HG03039 (cell line): ENCODE measurements at regions not wholly inside any gene's neighbourhood (a gene's known extent, or its start where the extent isn't known, plus 50 kb on each side); places are given as distances from the start of the nearest gene placed in this dataset.

ENCODE experiments used
- ATAC-seq: cut with Tn5 transposase; IDR thresholded peaks from one replicate; pipeline ENCODE4 v1.9.1; 2021; ENCODE audit warnings: mild to moderate bottlenecking, moderate library complexity; ENCODE audit not compliant: unreplicated experiment

GRCh38 chr2:2840681-2841300, 509.7 kb upstream of the MYT1L start:
- no peak for ATAC-seq

- ATAC-seq, result no peak
Measured at GRCh38 chr2:2839782-2840531, 508.9 kb upstream of the MYT1L start.

GRCh38 chr2:2839393-2839781, 508.3 kb upstream of the MYT1L start:
- ATAC-seq, result no peak

DNA sequence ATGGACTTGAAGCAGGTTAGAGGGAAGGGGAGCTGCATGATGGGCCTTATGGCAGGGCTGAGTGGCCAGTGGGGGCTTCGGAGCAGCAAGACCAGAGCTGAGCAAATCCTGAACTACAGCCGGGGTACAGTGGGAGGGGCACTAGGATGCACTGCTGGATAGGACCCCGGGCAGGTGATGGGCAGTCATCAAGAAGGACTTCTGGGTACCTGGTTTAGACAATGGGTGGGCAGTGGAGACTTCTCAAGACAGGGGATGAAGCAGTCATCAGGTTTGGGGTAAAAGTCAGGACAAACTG, 507.4 kb upstream of the MYT1L start:
- ATAC-seq, result no peak

GRCh38 chr2:2837746-2838547, 506.9 kb upstream of the MYT1L start:
- ATAC-seq, result no peak

DNA sequence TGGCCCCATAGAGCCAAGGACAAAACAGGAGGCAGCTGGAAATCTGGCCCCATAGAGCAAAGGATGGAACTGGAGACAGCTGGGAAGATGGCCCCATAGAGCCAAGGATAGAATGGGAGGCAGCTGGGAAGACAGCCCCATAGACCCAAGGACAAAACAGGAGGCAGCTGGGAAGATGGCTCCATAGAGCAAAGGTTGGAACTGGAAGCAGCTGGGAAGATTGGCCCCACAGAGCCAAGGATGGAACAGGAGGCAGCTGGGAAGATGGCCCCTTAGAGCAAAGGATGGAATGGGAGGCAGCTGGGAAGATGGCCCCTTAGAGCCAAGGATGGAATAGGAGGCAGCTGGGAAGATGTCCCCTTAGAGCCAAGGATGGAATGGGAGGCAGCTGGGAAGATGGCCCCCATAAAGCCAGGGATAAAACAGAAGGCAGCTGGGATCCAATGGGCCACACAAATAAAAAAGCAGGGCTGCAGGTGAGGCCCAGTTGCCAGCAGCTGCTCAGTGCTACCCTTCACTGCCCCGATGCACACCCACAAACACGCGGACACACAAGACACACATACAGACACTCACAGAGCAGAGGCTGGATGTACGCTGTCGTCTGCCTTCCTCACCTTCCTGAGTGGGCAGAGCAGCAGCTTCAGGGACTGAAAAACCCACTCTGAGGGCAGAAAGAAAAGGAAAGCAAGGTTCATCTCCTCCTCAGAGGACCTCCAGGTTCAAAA, 505.4 kb upstream of the MYT1L start:
- ATAC-seq, result no peak

- ATAC-seq, result no peak
Measured at GRCh38 chr2:2834516-2835254, 503.6 kb upstream of the MYT1L start.

DNA sequence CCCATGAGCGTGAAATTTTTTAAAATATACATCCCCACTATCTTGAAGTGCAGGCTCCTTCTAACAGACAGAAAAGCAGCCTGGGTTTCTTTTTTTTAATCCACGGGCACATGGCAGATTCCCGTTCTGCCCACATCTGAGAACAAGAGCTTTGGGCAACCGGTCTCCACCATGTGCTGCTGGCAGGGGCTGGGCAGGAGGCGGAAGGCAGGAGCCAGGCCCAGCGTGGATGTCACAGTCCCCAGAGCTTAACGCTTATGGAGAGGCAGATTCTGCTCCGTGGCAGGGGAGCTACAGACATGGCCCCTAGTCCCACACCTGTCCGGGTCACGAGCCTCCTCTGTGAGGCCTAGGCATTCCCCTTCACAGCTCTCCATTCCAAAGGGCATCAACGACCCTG, 503.0 kb upstream of the MYT1L start:
- ATAC-seq, result no peak

GRCh38 chr2:2832657-2833056, 501.6 kb upstream of the MYT1L start:
- ATAC-seq, result no peak

DNA sequence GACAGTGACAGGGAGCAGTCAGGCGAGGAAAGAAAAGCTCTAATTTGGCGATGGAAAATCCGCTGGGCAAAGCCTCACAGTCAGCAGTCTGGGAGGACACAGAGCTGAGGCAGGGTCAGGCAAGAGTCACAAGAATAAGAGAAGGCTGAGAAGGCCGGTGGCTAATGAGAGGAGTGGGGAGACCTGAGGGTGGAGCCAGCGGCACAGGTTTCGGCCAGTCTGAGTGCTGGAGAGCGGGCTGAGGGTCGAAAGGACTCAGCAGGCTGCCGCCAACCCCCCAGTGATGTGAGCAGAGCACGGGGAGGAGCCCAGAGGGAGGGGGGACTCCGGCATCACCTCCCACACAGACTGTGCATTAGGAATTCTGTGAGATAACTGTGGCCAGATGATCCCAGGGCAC, 500.6 kb upstream of the MYT1L start:
- ATAC-seq, result no peak

GRCh38 chr2:2830576-2830975, 499.5 kb upstream of the MYT1L start:
- no peak for ATAC-seq

- ATAC-seq, result no peak
Measured at GRCh38 chr2:2828774-2829368, 497.8 kb upstream of the MYT1L start.

GRCh38 chr2:2827761-2828221, 496.7 kb upstream of the MYT1L start:
- ATAC-seq, result no peak

- ATAC-seq, result no peak
Measured at GRCh38 chr2:2827046-2827636, 496.1 kb upstream of the MYT1L start.

DNA sequence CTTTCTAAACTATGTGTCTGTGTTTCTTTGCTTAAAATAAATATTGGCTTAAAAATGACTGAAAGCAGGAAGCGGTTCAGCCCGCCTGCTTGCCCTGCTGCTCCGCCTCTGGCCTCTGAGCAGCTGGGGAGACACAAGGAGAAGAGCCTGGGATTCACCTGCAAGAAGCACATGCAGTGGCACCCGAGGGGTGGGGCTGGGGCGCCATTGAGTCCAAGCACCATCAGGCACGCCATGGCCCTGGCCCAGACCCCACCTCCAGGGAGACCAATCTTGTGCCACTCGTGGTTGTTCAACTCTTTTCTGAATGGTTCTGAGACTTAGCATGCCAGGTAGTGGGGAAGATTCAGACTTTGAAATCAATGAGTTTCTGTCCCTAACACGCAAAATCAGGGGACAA, 495.5 kb upstream of the MYT1L start:
- no peak for ATAC-seq

GRCh38 chr2:2826209-2826551, 495.1 kb upstream of the MYT1L start:
- no peak for ATAC-seq

- no peak for ATAC-seq
Measured at GRCh38 chr2:2825516-2826208, 494.6 kb upstream of the MYT1L start.

DNA sequence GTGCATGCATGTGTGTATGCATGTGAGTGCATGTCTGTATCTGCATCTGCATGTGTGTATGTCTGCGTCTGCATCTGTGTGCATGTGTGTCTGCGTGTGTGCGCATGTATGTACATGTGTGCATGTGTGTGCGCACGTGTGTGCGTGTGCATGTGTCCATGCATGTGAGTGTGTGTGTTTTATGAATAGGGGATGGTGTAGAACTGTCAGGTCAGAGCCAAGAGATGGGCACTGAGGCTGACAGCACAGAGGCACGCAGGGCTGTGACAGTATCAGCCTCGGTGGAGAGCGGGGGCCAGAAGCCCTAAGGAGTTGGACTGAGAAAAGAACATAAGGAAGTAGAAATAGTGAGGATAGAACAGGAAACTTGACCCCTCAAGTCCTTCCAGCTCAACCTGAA, 494.0 kb upstream of the MYT1L start:
- ATAC-seq, result no peak

DNA sequence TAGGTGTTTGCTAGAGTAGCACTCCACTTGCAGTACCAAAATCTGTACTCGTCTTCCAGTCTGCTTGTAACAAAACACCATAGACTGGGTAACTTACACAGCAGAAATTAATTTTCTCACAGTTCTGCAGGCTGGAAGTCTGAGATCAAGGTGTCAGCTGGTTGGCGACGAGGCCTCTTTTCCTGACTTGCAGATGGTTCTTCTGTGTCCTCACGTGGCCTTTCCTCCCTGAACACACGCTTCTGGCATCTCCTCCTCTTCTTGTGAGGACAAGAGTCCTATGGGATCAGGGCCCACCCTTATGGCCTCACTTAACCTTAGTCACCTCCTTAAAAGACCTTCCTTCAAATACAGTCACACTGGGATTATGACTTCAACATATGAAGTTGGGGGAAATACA, 493.5 kb upstream of the MYT1L start:
- no peak for ATAC-seq
